NCI-H1436 (cell line): ENCODE measurements at regions not wholly inside any gene's neighbourhood (a gene's known extent, or its start where the extent isn't known, plus 50 kb on each side); places are given as distances from the start of the nearest gene placed in this dataset.

Experiments used
- DNase-seq: peaks from one replicate; lab custom pipeline; 2025; lab: John Stamatoyannopoulos, UW

DNA sequence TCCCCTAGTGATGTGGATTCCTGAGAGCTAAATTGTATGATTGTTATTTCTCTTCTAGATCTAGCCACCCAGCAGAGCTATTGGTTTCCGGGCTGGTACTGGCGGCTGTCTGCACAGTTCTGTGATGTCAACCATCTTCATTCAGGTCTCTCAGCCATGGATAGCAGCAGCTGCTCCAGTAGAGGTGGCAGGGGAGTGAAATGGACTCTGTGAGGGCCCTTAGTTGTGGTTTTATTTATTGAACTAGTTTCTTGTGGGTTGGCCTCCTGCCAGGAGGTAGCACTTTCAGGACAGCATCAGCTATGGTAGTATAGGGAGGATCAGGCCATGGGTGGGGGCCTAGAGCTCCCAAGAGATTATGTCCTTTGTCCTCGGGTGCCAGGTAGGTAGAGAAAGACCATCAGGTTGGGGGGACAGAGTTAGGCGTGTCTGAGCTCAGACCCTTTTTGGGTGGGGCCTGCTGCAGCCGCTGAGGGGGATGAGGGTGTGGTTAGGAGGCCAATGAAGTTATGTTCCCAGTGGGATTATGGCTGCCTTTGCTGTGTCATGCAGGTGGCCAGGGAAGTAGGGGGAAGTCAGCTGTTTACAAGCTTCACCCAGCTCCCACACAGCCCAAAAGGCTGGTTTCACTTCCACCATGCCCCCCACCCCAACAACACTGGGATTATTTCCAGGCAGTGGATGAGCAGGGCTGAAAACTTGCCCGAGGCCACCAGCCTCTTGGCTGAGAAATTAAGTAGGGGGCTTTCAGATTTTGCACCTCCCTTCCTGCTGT, 55.1 kb upstream of the RGS4 start:
- DNase-seq, result no peak

DNA sequence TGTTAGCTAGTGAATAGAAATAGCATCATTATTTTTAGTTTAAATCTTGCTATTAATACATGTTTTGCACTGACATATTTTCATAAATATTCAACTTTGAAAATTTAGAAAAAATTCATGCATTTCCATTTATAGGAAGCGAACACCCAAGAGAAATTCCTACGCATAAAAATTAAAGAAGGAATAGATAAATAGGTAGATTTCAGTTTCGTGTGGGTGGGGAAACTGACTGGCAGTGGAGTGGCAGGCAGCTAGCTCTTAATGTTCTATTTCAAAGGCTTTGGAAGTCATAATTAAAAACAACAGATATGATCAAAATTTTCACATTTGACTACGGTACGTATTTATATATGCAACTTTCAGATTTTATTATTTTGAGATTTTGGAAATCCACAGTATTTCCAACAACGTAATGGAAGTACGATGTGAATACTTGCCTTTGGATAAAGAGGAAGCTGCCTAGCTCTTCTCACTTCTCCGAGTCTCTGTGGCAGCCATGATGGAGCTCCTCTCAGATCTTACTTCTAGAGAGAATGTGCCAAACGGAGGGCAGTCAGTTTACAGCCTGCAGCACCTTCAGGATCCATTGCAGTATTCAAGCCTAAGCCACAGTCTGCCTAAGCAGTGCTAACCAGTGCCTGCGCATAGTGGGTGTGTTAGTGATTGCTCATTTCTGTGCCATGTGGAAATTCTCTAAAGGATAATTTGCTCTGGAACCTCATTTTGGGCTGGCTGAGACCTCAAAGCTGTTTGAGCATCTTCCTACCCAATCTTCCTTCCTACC, 62.9 kb upstream of the RGS4 start:
- DNase-seq, result no peak

DNA sequence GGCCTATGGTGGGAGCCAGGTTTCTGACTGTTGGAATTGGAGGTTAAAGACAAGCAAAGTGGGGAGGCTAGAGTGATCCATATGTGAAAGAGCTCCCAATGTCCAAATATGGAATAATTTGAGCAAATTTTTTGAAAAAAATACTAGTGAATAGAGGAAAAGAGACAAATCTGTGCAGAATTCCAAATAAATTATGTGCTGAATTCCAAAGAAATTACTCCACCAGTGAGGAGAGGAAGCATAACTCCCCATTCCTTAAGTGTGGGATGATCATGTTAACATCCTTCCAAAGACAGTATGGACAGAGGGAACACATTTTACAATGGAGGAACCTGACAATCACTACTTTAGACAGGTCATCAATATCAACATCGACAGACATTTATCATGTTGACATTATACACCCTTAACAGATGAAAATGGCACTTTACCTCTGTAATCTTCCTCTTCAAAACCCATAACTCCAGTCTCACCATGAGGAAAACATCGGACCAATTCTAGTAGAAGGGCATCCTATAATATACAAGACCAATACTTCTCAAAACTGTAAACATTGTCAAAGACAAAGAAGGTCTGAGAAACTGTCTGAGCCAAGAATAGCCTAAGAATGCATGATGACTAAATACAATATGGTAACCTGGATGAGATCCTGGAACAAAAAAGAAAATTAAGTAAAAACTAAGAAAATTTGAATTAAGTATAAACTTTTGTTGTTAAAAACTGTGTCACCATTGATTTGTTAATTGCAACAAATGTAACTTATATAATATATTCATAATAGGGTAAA, 71.5 kb upstream of the RGS4 start:
- no peak for DNase-seq

DNA sequence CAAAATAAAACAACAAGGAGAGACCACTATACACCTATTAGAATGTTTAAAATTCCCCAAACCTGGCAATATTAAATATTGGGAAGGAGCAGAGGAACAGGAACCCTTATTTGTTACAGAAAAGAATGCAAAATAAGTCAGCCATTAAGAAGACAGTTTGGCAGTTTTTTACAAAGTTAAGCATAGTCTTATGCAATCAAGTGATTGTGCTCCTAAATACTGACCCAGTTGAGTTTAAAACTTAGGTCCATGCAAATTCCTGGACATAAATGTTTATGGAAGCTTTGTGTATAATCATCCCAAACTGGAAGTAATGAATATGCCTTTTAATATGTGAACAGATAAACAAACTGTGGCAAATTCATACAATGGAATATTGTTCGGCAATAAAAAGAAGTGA, 72.9 kb upstream of the RGS4 start:
- DNase-seq, result no peak

DNA sequence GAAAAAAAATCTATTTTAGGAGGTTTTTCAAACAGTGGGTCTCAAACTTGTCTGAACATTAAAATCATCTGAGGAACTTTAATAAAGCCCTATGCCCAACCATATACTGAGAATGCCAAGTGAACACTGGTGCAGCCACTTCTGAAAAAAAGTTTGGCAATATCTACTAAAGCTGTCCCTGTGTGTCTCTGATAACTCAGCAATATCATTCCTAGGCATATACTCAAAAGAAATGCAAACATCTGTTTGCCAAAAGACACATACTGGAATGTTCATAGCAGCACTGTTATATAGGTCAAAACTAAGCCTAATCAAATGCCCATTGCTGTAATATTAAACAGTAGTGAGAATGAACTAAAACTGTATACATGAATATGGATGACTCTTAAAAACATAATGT, 74.2 kb upstream of the RGS4 start:
- no peak for DNase-seq

DNA sequence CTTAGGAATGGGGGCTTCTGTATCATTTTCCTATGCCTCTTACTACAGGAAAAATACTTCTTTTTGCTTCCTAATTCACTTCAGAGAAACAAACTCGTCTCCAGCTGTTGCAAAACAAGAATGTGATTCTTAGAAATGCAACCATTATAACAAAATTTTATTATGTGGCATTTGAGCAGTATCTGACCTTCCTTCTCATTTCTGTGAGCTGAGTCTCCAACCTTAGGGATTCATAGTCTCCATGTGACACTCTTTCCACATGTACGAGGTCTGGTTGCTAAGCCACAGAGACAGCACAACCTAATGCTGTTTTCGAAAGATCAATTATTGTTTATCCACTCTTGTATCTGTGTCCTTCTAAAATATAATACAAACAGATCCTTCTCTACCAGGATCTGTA, 75.3 kb upstream of the RGS4 start:
- DNase-seq, result no peak

DNA sequence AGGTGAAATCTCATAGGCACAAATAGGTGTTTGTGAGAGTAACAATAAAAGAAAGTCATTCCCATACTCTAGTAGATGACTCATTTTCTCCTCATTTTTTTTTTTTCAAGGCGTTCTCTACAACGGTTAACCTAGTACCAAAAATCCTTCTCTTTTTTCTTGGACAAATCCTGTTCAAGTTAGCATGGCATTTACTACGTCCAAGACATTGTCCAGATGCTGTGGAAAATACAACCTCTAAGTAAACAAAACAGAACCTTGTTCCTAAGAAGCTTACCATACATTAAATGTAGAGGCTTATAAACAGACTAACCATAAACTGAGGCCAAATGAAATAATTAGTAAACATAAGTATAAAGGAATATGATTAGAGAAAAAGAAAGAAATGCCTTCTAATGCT, 76.2 kb upstream of the RGS4 start:
- DNase-seq, result no peak

DNA sequence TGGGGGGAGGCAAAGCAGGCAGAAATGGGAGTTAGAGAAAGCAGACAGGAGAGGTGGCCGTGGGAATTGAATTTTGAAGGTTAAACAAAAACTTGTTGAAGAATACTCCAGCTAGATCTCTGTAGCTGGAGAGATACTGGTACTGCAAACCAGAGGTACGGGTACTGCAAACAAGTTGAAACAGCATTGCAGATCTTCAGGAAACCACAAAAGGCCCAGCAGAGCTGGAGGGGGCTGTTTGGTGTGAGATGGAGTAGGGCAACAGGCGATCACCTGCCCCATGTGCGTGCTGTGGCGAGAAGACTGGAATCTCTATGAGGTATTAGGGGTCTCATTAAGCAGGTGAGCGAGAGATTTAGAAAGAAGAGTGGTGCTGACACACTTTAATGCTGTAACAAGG, 77.7 kb upstream of the RGS4 start:
- DNase-seq, result no peak

DNA sequence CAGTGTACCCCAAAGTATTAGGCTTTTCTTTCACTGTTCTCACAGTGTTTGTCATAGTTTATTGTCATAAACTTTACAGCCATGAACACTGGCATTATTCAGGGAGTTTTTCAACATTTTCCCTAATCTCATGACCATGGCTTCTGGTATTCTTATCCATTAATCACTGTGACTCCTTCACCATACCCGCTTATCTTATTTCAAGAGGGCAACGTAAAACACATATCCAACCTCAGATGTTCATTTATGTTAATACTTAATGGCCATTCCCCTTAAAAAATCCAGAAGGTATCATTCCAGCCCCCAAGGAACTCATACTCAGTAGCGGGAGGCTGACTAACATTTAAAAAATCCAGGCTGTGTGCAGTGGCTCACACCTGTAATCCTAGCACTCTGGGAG, 78.5 kb upstream of the RGS4 start:
- no peak for DNase-seq

DNA sequence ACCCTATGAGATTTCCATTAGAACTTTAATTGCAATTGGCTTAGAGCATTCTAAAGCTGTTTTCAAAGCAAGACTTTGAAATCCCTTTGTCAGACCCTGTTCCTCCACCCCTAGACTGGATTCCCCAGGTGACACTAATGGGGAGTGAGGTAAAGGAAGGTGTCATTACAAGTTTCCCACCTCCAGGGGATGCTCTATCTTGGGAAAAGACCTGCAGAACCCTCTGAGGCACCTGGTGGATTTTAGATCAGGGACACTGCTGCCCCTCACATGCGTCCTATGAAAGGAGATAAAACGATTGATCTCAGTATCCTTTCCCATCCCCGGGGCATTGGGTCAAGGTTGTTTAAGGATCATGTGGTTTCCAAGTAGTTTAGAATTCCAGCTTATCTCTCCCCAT, 80.3 kb upstream of the RGS4 start:
- peak; percentile 22 for DNase-seq

DNA sequence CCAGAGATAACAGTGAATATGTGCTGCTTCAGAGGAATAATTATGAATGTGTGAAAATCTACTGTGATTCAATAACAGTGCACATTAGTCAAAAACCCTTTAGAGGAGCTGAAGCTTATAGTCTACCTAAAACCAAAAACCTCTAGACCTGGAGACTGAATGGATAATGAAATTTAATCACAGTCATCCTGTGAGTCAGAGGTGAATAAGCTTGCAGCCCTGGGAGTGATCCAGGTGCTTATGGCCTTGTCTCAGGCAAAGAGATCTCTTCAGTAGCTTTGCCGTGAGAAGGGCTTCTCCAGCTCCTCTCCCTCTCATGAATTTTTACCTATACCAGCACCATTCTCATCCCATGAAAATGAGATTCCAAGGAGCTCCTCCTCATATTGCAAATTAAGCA, 81.3 kb upstream of the RGS4 start:
- peak; percentile 57 for DNase-seq

DNA sequence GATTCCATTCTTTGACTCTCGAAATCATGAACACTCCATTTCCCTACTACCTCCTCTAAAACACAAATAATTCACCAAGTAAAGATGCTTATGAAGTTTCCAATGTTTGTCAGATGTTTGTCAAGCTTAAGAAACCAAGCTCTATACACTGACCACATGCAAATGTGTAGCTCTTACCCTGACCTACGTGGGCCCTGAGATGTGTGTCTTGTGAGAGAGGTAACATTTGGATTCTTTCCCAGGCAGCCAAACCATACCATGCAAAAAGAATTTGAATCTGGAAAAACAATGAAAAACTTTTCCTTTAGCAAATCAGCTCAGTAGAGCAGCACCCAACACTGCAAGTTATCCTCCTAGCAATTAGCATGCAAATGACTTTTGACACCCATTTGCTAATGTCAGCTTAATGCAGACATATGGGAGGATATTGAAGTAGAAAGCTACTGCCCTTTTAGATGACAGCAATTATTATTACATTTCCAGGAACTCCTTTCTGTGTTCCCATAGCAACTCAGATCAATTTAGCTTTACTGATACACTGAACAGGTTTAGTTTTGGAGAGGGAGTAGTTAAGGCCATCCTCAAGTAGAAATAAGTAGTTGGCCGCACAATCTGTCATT, 83.2 kb upstream of the RGS4 start:
- DNase-seq, result no peak

DNA sequence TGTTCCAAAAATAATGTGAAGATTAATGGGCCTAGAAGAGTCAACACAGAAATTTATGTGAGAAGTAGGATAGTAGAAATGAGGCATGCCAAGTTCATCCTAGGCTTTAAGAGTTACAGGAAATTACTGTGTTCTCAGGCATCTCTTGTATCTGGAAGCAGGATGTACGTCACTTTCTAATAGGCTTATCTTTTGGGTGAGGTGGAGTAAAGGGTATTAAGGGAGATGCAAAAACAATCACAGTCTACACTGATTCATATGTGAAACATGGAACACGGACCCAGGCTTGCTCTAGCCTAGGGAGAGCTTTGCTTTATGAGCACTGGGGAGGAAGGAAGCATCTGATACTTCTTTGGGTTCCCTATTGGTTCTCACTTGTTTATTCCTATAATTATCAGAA, 84.5 kb upstream of the RGS4 start:
- no peak for DNase-seq

DNA sequence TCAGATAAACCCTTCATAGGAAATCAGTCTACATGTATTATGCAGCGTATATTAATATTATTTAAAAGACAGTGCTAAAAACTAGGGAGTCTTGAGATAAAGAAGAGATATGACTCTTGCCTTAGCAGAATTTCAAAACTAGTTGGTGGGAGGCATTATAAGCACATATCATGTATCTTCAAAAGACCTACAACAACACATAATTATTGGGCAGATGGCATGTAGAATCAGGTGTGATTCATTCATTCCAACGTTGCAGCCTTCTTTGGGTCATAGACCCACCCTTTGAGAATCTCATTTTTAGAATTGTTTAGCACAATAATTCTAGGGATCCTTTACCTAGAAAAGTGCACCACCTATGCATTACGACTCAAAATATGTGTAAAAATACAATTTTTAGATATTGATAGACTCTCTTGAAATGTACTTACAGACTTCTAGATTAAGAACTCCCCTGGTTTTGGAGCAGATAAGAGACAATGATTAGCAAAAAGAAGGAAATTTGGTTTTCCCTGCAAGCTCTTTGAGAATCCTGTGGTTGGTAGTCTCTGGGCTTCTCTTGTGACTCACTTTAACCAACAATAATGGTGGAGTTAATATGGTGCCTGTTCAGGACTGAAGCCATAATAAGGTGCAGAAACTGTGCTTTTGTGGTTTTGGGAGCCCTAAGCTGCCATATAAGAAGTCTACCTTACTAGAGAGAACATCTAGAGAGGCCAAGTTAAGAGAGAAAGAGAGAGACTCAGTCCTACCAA, 85.3 kb upstream of the RGS4 start:
- no peak for DNase-seq

DNA sequence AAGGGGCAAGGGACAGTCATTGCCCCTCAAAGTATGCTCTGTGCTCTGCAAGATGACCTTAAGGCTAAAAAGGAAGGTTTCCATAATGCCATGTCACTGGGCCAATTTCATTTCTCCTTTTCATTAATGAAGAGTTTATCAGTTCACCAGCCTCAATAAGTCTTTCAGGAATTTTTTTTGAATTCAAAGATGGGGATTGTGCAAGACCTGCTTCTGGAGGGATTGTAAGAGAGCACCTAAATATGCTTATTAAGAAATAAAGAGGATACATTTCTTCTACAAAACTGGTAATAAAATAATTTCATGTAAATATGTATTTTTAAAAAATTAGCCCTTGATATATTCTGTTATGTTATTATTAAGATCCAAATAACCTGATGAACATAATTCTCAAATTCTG, 86.8 kb upstream of the RGS4 start:
- DNase-seq, result no peak

DNA sequence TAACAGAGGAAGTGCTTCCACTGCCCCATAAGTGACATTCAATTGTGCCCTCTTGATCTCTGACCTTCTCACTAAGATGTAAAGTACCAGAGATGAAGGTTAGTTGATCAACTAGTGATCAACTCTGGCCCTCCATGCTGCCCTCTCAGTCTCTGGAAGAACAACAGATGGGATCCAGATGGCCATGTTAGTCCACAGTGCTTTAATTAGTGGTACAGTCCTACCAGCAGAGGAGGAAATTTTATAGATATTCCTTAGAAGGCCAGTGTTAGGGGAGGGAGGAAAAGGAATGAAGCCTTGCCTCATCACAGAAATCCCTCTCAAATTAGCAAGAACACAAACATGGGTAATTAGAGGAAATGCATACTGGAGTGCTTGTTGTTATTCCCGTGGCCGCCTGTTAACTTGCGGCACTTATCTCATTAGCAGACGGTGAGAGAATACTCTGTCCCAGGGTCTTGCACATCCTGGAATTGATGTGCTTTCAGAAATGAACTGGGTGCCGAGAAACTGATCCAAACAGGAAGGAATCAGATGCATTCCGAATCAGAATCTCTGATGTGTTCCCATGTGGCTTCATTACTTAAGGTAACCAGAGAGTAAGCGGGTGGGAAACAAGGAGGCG, 91.1 kb upstream of the RGS4 start:
- no peak for DNase-seq

DNA sequence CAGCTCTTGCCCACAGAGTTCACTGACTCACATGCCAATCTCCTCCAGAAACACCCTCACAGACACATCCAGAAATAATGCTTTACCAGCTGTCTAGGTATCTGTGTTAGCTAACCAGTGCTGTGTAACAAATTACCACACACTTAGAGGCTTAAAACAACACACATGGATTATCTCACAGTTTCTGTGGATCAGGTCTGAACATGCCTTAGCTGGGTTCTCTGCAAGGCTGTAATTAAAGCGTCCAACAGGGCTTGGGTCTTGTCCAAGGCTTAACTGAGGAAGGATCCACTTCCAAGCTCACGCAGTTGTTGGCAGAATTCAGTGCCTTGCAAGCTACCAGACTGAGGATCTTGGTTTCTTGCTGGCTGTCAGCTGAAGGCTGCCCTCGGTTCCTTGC, 92.5 kb upstream of the RGS4 start:
- DNase-seq, result no peak

DNA sequence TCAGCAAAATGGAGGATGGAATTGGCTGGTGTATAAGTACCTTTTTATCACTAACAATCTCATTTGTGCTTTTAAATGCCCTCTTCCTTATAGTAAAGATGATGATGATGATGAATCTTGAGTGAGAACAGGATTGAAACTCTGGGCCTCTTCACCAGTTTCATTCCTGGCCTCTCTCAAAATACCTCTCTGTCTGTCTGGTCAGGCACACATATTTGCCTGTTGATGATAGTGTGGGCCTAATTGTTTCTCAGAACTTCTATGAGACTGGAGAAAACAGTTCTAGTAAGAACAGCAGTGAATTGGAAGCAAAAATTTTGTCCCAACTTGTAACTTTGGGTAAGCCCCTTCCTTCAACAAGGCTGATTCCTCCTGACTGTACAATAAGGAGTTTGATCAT, 94.4 kb upstream of the RGS4 start:
- no peak for DNase-seq

DNA sequence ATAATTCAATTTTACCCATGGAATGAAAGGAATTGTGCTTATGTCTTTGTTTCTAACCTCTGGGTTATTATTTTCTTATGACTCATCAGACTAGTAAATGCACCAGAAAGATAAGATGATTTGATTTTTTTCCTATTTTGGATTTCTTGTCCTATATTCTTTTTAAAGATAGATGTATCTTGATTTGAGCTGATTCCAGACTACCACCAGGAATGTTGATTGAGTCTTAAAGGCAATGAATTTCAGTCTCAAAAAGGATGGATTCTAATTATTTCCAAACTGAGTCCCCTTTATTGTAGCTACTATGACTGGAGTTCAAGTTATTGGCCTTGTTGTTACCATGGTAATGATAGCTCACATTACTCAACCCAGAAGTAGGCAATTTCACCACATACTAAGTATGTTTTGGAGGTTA, 95.8 kb upstream of the RGS4 start:
- no peak for DNase-seq

DNA sequence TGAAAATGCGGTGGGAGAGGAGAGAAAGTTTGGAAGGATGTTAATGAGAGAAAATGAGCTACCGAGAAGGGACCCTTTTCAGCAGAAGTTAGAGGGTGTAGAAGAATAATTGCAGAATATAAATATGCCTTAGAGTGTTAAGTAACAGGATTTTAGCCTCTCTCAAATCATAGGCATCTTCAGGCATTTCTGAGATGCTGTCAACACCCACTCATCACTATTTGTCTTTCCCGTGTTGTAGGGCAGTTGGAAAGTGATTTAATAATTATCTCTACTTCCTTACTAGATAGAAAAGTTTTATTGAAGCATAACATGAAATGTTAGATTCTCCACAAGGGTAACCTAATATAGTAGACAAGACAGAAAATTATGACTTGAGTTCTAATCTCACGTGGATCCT, 96.4 kb upstream of the RGS4 start:
- DNase-seq, result no peak

DNA sequence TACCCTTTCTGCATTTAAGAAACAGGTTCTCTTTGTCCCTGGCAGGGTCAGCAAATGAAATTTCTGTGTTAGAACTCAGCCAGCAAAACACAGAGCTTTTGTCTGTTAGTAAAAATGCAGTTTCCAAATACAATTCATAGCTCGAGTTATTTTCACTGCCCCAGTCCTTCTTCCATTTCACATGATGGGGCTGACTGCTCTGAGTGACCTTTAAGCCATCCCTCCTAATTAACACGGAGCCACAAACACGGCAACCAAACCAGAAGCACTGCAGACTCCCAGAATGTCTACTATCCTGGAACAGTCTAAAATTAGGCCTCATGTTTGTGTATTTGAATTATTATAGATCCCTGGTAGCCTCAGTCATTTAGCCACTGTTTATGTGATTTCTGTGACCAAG, 99.1 kb upstream of the RGS4 start:
- no peak for DNase-seq
